Kidney epithelial cell (primary cell): ENCODE measurements at regions not wholly inside any gene's neighbourhood (a gene's known extent, or its start where the extent isn't known, plus 50 kb on each side); places are given as distances from the start of the nearest gene placed in this dataset.

Source experiments
- DNase-seq: peaks from one replicate; pipeline ENCODE4 v3.0.0-alpha.2; 2010; ENCODE audit warnings: low read depth
- H3K27me3 ChIP-seq: 2 replicates; pipeline ENCODE4 v1.6.0; 2011; ENCODE audit warnings: low read length; ENCODE audit not compliant: control insufficient read depth, insufficient read depth
- H3K36me3 ChIP-seq: 2 replicates; pipeline ENCODE4 v1.5.1; 2011; ENCODE audit warnings: low read length; ENCODE audit not compliant: control insufficient read depth, insufficient read depth
- H3K4me3 ChIP-seq: 2 replicates; pipeline ENCODE4 v1.5.1; 2011; ENCODE audit warnings: low read depth, mild to moderate bottlenecking, control low read depth, low read length
- CTCF ChIP-seq: IDR thresholded peaks from 2 replicates; pipeline ENCODE4 v1.5.1; 2011; ENCODE audit warnings: mild to moderate bottlenecking, moderate library complexity, low read length, control low read depth, inconsistent platforms; ENCODE audit not compliant: insufficient read depth, poor library complexity, severe bottlenecking

DNA sequence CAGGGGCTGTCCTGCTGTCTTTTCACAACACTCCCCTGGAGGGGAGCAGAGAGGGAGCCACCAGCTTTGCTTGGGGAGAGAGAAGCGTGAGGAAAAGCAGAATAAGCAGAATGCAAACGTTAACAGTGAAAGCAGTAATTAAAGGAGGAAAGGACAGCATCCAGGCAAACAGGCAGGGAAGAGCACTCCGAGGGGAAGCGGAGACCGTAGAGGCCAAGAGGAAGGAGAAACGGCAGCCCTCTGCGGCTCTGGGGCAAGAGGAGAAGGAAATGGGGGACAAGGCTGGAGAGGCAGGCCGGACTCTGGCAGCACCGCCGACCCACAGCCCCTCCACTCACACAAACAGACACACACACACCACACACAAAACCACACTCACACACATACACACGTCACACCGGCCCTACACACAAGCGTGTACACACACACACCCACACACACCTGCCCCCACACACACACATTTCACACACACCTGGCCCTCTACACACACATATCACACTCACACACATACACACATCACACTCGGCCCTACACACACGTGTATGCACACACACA is 449.8 kb downstream of the SOX6 start:
- Histone ChIP-seq H3K36me3 (no peaks in the 10 kb centered on the region), H3K27me3 (no peaks in the 10 kb centered on the region), H3K4me3 (no peak overlapping the region)
- TF ChIP-seq CTCF, result no peak
- DNase-seq, result no peak

GRCh38 chr11:15907806-15908205 is 448.5 kb downstream of the SOX6 start:
- no peak for DNase-seq
- Histone ChIP-seq H3K27me3 (no peaks in the 10 kb centered on the region), H3K4me3 (no peak overlapping the region), H3K36me3 (no peaks in the 10 kb centered on the region)
- no peak for TF ChIP-seq CTCF

DNA sequence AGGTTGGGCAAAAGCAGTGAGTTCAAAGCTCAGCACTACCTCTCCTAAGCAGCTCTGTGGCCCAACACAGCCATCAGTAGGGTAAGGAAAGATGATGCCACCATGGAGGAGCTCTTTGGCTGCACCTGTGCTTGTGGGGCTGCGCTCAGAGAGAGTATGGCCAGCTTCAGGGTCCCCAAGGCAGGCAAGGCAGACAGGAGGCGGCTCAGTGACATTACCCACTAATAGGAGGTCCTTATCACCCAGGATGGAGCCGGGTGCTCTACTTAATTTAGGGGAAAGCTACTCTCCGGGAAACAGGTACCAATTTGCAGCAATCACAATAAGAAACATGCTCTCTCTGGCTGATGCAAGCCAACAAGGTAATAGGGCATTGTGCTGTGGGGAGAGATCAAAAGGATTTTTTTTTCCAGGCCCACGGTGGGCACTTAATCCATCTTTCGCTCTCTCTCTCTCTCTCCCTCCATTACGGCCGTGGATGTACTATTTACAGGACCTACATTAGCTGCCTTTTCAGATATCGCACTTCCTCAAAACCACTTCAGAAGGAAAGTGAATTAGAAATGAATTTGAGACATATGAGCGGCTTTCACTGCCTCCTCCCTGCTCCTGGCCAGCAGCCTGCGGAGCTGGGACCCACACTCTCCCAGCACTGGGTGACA is 446.3 kb downstream of the SOX6 start:
- no peaks in the 10 kb centered on the region for H3K27me3 ChIP-seq
- DNase-seq, result no peak
- no peak overlapping the region for H3K4me3 ChIP-seq
- no peak for TF ChIP-seq CTCF
- H3K36me3 ChIP-seq, result no peaks in the 10 kb centered on the region

- DNase-seq, result no peak
- no peaks in the 10 kb centered on the region for H3K36me3 ChIP-seq
- no peaks in the 10 kb centered on the region for H3K27me3 ChIP-seq
- no peak for TF ChIP-seq CTCF
- no peak overlapping the region for H3K4me3 ChIP-seq
Measured at GRCh38 chr11:15910761-15911160, 445.6 kb downstream of the SOX6 start.

DNA sequence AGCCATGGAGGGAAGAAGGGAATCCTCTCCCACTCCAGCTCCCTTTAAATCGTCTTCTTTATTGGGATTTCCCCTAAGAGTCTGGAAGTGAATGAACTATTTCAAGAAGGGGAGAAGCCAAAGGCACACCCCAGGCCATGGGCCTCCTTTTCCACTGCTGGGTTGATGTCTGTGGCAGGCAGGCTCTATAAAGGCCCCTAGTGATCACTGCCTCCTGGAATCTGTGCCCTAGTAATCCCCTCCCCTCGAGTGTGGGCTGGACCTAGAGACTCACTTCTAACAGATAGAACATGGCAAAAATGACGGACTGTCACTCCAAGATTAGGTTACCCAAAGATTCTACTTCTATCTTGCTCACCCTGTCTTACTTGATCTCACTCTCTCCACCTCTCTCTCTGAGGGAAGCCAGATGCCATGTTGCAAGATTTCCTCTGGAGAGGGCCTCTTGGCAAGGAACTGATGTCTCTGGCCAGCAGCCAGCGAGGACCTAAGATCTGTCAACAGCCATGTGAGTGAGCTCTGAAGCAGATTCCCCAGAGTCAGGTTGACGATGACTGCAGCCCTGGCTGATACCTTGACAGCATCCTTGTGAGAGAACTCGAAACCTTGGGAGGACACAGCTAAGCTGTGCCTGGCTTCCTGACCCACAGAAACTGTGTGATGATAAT is 444.8 kb downstream of the SOX6 start:
- Histone ChIP-seq H3K27me3 (no peaks in the 10 kb centered on the region), H3K4me3 (no peak overlapping the region), H3K36me3 (no peaks in the 10 kb centered on the region)
- DNase-seq, result no peak
- no peak for TF ChIP-seq CTCF
